OCI-LY3 (cell line): ENCODE measurements at regions not wholly inside any gene's neighbourhood (a gene's known extent, or its start where the extent isn't known, plus 50 kb on each side); places are given as distances from the start of the nearest gene placed in this dataset.

Experiments used
- H2AFZ ChIP-seq: fragments of 200-600, 300-600 bp; shearing (Covaris generic); 2 replicates; pipeline ENCODE4 v1.6.0; 2014; ENCODE audit warnings: antibody characterized with exemption, low read depth, low read length
- H3K27ac ChIP-seq: fragments of 200-600, 300-600 bp; sonication (generic); 2 replicates; pipeline ENCODE4 v1.5.1; 2014; ENCODE audit warnings: mild to moderate bottlenecking, low read length, moderate library complexity, mixed read lengths
- H3K27me3 ChIP-seq: fragments of 200-600, 300-600 bp; sonication (generic); 2 replicates; pipeline ENCODE4 v1.6.1; 2014; ENCODE audit warnings: low read depth, low read length, mixed read lengths
- H3K36me3 ChIP-seq: fragments of 200-600, 300-600 bp; sonication (generic); replicated peaks from 2 replicates; pipeline ENCODE3; 2014; ENCODE audit warnings: low read depth, low read length, mixed read lengths
- H3K4me1 ChIP-seq: fragments of 300-600, 200-600 bp; sonication (generic); 2 replicates; pipeline ENCODE4 v1.6.1; 2014; ENCODE audit warnings: low read length, mixed read lengths
- H3K4me2 ChIP-seq: fragments of 200-600, 300-600 bp; sonication (generic); 2 replicates; pipeline ENCODE4 v1.6.1; 2014; ENCODE audit warnings: low read length, mixed read lengths
- H3K4me3 ChIP-seq: fragments of 300-600, 200-600 bp; sonication (generic); 2 replicates; pipeline ENCODE4 v1.5.1; 2014; ENCODE audit warnings: antibody characterized with exemption, mild to moderate bottlenecking, low read length, moderate library complexity
- H3K79me2 ChIP-seq: fragments of 300-600, 200-600 bp; shearing (Covaris generic); 2 replicates; pipeline ENCODE4 v1.6.1; 2014; ENCODE audit warnings: mild to moderate bottlenecking, low read length, mixed read lengths
- H3K9ac ChIP-seq: fragments of 300-600, 200-600 bp; shearing (Covaris generic); 2 replicates; pipeline ENCODE4 v1.6.0; 2014; ENCODE audit warnings: mild to moderate bottlenecking, low read length, moderate library complexity
- H3K9me3 ChIP-seq: fragments of 200-600, 300-600 bp; shearing (Covaris generic); 2 replicates; pipeline ENCODE4 v1.6.1; 2014; ENCODE audit warnings: low read length, mixed read lengths; ENCODE audit not compliant: insufficient read depth
- H4K20me1 ChIP-seq: fragments of 200-600, 300-600 bp; sonication (generic); 2 replicates; pipeline ENCODE4 v1.6.1; 2016; ENCODE audit warnings: low read length, mixed read lengths; ENCODE audit not compliant: insufficient read depth
- CTCF ChIP-seq: fragments of 200-600, 300-600 bp; sonication (generic); IDR thresholded peaks from 2 replicates; pipeline ENCODE4 v1.5.1; 2014; ENCODE audit warnings: antibody characterized with exemption, low read length, low read depth
- EZH2phosphoT487 ChIP-seq: fragments of 200-600 bp; shearing (Covaris generic); IDR thresholded peaks from 2 replicates; pipeline ENCODE4 v1.6.1; 2018; ENCODE audit warnings: antibody characterized with exemption, mixed run types, low read depth

- H3K27ac ChIP-seq: no peak overlapping the region
- H3K9me3 ChIP-seq: no peaks in the 10 kb centered on the region
- H2AFZ ChIP-seq: no peak overlapping the region
- TF ChIP-seq EZH2phosphoT487 (no peak), CTCF (no peak)
- peaks cover 11% of the 10 kb centered on the region; the same call in 1 of the 2 replicates for H3K27me3 ChIP-seq
- no peaks in the 10 kb centered on the region for H3K36me3 ChIP-seq
- H3K4me2 ChIP-seq: no peak overlapping the region
- no peaks in the 10 kb centered on the region for H4K20me1 ChIP-seq
- no peaks in the 10 kb centered on the region for H3K79me2 ChIP-seq
- no peak overlapping the region for H3K9ac ChIP-seq
- no peak overlapping the region for H3K4me3 ChIP-seq
- H3K4me1 ChIP-seq: no peaks in the 10 kb centered on the region
These were observed 174.8 kb upstream of the CDKN3 start for GRCh38 chr14:54221971-54222370.

- no peak overlapping the region for H3K9ac ChIP-seq
- H3K4me3 ChIP-seq: no peak overlapping the region
- no peak overlapping the region for H3K27ac ChIP-seq
- TF ChIP-seq CTCF: no peak
- TF ChIP-seq EZH2phosphoT487: no peak
- H3K4me2 ChIP-seq: no peak overlapping the region
- H3K4me1 ChIP-seq: no peaks in the 10 kb centered on the region
- H2AFZ ChIP-seq: no peak overlapping the region
- peaks cover 11% of the 10 kb centered on the region; the same call in 1 of the 2 replicates for H3K27me3 ChIP-seq
- H3K79me2 ChIP-seq: no peaks in the 10 kb centered on the region
- H4K20me1 ChIP-seq: no peaks in the 10 kb centered on the region
- no peaks in the 10 kb centered on the region for H3K9me3 ChIP-seq
- no peaks in the 10 kb centered on the region for H3K36me3 ChIP-seq
These were observed 172.9 kb upstream of the CDKN3 start for GRCh38 chr14:54223831-54224402.

DNA sequence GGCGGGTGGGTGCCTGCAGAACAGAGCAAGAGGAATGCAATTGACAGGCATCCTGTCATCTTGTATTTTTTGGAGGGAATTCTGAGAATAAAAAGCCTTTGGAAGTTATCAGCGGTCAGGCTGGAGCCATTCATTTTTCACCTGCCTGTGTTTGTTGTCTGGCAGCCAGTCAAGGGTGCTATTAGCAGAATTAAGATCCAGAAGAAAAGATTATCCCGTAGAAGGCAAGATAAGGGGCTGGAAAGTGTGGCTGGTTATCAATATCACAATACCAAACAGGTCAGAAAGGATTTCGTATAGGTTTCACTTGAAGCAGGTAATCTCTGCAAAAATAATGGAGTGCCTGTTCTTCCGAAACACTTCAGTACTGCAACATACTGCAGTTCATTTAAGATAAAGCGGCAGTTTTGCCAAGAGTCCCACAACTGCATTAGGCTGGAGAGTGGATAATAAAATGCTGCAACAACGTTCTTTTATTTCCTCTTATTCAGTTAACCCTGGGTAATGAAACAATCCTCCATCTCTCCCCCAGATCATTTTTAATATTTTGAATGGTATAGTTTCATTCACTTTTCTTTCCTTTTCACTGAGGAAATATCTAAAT is 171.2 kb upstream of the CDKN3 start:
- no peak for TF ChIP-seq EZH2phosphoT487
- no peaks in the 10 kb centered on the region for H3K36me3 ChIP-seq
- no peak overlapping the region for H3K4me2 ChIP-seq
- no peaks in the 10 kb centered on the region for H3K79me2 ChIP-seq
- H2AFZ ChIP-seq: no peak overlapping the region
- no peak overlapping the region for H3K4me3 ChIP-seq
- no peaks in the 10 kb centered on the region for H3K9me3 ChIP-seq
- no peaks in the 10 kb centered on the region for H3K4me1 ChIP-seq
- no peak overlapping the region for H3K27ac ChIP-seq
- no peaks in the 10 kb centered on the region for H4K20me1 ChIP-seq
- peaks cover 11% of the 10 kb centered on the region; the same call in 1 of the 2 replicates for H3K27me3 ChIP-seq
- H3K9ac ChIP-seq: no peak overlapping the region

- H2AFZ ChIP-seq: no peak overlapping the region
- H3K27ac ChIP-seq: no peak overlapping the region
- H3K27me3 ChIP-seq: peaks cover 11% of the 10 kb centered on the region; the same call in 1 of the 2 replicates
- TF ChIP-seq EZH2phosphoT487: no peak
- no peak for TF ChIP-seq CTCF
- no peaks in the 10 kb centered on the region for H3K4me1 ChIP-seq
- no peaks in the 10 kb centered on the region for H3K79me2 ChIP-seq
- no peak overlapping the region for H3K4me3 ChIP-seq
- no peaks in the 10 kb centered on the region for H3K9me3 ChIP-seq
- H3K9ac ChIP-seq: no peak overlapping the region
- H3K36me3 ChIP-seq: no peaks in the 10 kb centered on the region
- H3K4me2 ChIP-seq: no peak overlapping the region
- H4K20me1 ChIP-seq: no peaks in the 10 kb centered on the region
These were observed 170.7 kb upstream of the CDKN3 start for GRCh38 chr14:54226103-54226502.
